Stimulated activated naive B cell treated with anti-CD40 and anti-IgM and Interleukin-4, amounts not matched to agents 10 μg/mL and 1 μg/mL and 100 μg/mL, for 72 hours (primary cell): ENCODE measurements at regions not wholly inside any gene's neighbourhood (a gene's known extent, or its start where the extent isn't known, plus 50 kb on each side); places are given as distances from the start of the nearest gene placed in this dataset.
"Not testable (repeated sequence)": the region's sequence is repeated elsewhere in the genome, so short reads cannot be mapped to it uniquely, and the experiment has no call there.

Experiments
- ATAC-seq, 2 donors: fragments of 150-1000 bp; cut with Tn5 transposase; replicated peaks; 2 replicates each; pipeline ENCODE4 v1.10.0; 2021; ENCODE audit warnings: moderate library complexity in 1 of 2
- DNase-seq: peaks from one replicate; pipeline ENCODE4 v3.0.0; 2021
- H3K27ac Mint-ChIP-seq: one replicate; pipeline ENCODE4 v1.8.0; 2022; ENCODE audit warnings: mild to moderate bottlenecking, mixed read lengths
- H3K27me3 Mint-ChIP-seq, 2 donors: one replicate each; pipeline ENCODE4 v1.8.0; 2022; ENCODE audit warnings: mixed read lengths in 2 of 2
- H3K36me3 Mint-ChIP-seq, 2 donors: one replicate each; pipeline ENCODE4 v1.8.0; 2022; ENCODE audit warnings: mixed read lengths in 2 of 2, mild to moderate bottlenecking in 1 of 2
- H3K4me1 Mint-ChIP-seq, 2 donors: one replicate each; pipeline ENCODE4 v1.8.0; 2022; ENCODE audit warnings: mixed read lengths in 2 of 2, mild to moderate bottlenecking in 1 of 2
- H3K4me3 Mint-ChIP-seq, 2 donors: one replicate each; pipeline ENCODE4 v1.8.0; 2022; ENCODE audit warnings: mild to moderate bottlenecking in 2 of 2, mixed read lengths in 2 of 2, moderate library complexity in 1 of 2
- H3K9me3 Mint-ChIP-seq, 2 donors: one replicate each; pipeline ENCODE4 v1.8.0; 2022; ENCODE audit warnings: mixed read lengths in 2 of 2, mild to moderate bottlenecking in 1 of 2

DNA sequence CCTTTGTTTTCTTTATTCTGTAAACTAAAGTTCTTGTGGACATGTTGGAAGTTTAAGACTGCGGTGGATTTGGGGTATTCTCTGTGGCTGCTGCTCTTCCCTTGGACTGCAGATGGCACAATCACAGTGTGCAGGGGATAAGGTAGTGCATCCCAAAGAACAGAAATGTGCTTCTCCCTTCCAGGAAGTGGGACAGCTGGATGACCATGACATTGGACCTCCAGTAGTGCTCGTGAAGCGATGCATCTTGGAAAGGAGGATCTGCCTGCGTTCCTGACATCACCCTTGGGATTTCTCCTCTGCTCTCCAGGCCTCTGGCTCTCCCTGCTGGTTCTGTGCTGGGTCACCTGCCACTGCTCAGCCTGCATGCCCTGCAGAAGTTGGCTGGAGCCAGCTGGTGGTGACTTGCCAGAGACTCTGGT, 109.9 kb downstream of the SLC4A3 start:
- no peak overlapping the region for H3K27ac Mint-ChIP-seq
- ATAC-seq (no peak), DNase-seq (no peak)
- no peaks in the 10 kb centered on the region for H3K4me1 Mint-ChIP-seq
- peaks cover 15 to 30% of the 10 kb centered on the region in 2 donors for H3K27me3 Mint-ChIP-seq
- no peaks in the 10 kb centered on the region for H3K36me3 Mint-ChIP-seq
- no peaks in the 10 kb centered on the region for H3K9me3 Mint-ChIP-seq
- H3K4me3 Mint-ChIP-seq = no peak overlapping the region

- Mint-ChIP-seq H3K9me3 (no peaks in the 10 kb centered on the region), H3K27me3 (peaks cover 7 to 18% of the 10 kb centered on the region in 2 donors), H3K27ac (no peak overlapping the region), H3K36me3 (no peaks in the 10 kb centered on the region), H3K4me1 (no peaks in the 10 kb centered on the region), H3K4me3 (no peak overlapping the region)
- DNase-seq (no peak), ATAC-seq (no peak)
Observed at GRCh38 chr2:219739066-219739465, 111.6 kb downstream of the SLC4A3 start.

- DNase-seq = no peak
- H3K27me3 Mint-ChIP-seq = peaks cover 7 to 18% of the 10 kb centered on the region in 2 donors
- no peaks in the 10 kb centered on the region for H3K9me3 Mint-ChIP-seq
- H3K4me1 Mint-ChIP-seq = no peaks in the 10 kb centered on the region
- H3K4me3 Mint-ChIP-seq = no peak overlapping the region
- no peaks in the 10 kb centered on the region for H3K36me3 Mint-ChIP-seq
- no peak for ATAC-seq
- no peak overlapping the region for H3K27ac Mint-ChIP-seq
Observed at GRCh38 chr2:219739866-219740440, 112.5 kb downstream of the SLC4A3 start.

- H3K4me1 Mint-ChIP-seq = no peaks in the 10 kb centered on the region
- H3K4me3 Mint-ChIP-seq = no peak overlapping the region
- H3K27me3 Mint-ChIP-seq = no peaks in the 10 kb centered on the region
- H3K27ac Mint-ChIP-seq = no peak overlapping the region
- no peaks in the 10 kb centered on the region for H3K9me3 Mint-ChIP-seq
- no peaks in the 10 kb centered on the region for H3K36me3 Mint-ChIP-seq
- ATAC-seq = no peak
- DNase-seq = no peak
Observed at GRCh38 chr2:219743548-219743947, 116.1 kb downstream of the SLC4A3 start.

- no peaks in the 10 kb centered on the region for H3K4me1 Mint-ChIP-seq
- ATAC-seq = no peak
- no peak for DNase-seq
- H3K9me3 Mint-ChIP-seq = no peaks in the 10 kb centered on the region
- H3K4me3 Mint-ChIP-seq = no peak overlapping the region
- no peak overlapping the region for H3K27ac Mint-ChIP-seq
- no peaks in the 10 kb centered on the region for H3K36me3 Mint-ChIP-seq
- no peaks in the 10 kb centered on the region for H3K27me3 Mint-ChIP-seq
Observed at GRCh38 chr2:219744066-219744465, 116.6 kb downstream of the SLC4A3 start.

GRCh38 chr2:219744600-219744999, 117.2 kb downstream of the SLC4A3 start:
- H3K27me3 Mint-ChIP-seq = no peaks in the 10 kb centered on the region
- DNase-seq (no peak), ATAC-seq (no peak)
- no peaks in the 10 kb centered on the region for H3K4me1 Mint-ChIP-seq
- no peaks in the 10 kb centered on the region for H3K9me3 Mint-ChIP-seq
- no peak overlapping the region for H3K27ac Mint-ChIP-seq
- H3K4me3 Mint-ChIP-seq = no peak overlapping the region
- H3K36me3 Mint-ChIP-seq = no peaks in the 10 kb centered on the region

DNA sequence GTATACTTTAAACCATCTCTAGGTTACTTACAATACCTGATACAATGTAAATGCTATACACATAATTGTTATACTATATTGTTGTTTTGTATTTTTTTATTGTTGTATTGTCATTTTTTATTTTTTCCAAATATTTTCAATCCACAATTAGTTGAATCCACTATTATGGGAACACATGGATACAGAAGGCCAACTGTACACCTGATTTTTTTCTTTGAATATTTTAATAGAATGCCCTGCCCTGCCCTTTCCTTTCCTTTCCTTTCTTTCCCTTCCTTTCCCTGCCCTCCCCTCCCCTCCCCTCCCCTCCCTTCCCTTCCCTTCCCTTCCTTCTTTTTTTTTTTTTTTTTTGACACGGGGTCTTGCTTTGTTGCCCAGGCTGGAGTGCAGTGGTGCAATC, 120.2 kb downstream of the SLC4A3 start:
- peaks cover 0 to 3% of the 10 kb centered on the region in 2 donors for H3K36me3 Mint-ChIP-seq
- no peaks in the 10 kb centered on the region for H3K27me3 Mint-ChIP-seq
- H3K4me1 Mint-ChIP-seq = no peaks in the 10 kb centered on the region
- DNase-seq (no peak), ATAC-seq (no peak)
- peaks cover 0 to 4% of the 10 kb centered on the region in 2 donors for H3K9me3 Mint-ChIP-seq
- no peak overlapping the region for H3K27ac Mint-ChIP-seq
- H3K4me3 Mint-ChIP-seq = no peak overlapping the region

GRCh38 chr2:219748671-219749570, 121.5 kb downstream of the SLC4A3 start:
- H3K27me3 Mint-ChIP-seq = no peaks in the 10 kb centered on the region
- ATAC-seq (no peak), DNase-seq (no peak)
- no peak overlapping the region for H3K4me3 Mint-ChIP-seq
- H3K4me1 Mint-ChIP-seq = no peaks in the 10 kb centered on the region
- H3K9me3 Mint-ChIP-seq = peaks cover 0 to 4% of the 10 kb centered on the region in 2 donors
- H3K27ac Mint-ChIP-seq = no peak overlapping the region
- H3K36me3 Mint-ChIP-seq = peaks cover 0 to 3% of the 10 kb centered on the region in 2 donors

DNA sequence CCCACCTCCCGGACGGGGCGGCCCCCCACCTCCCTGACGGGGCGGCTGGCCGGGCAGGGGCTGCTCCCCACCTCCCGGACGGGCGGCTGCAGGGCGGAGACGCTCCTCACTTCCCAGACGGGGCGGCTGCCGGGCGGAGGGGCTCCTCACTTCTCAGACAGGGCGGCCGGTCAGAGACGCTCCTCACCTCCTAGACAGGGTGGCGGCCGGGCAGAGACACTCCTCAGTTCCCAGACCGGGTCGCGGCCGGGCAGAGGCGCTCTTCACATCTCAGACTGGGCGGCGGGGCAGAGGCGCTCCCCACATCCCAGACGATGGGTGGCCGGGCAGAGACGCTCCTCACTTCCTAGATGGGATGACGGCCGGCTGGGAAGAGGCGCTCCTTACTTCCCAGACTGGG, 123.7 kb downstream of the SLC4A3 start:
- Mint-ChIP-seq H3K9me3 (peaks cover 11 to 20% of the 10 kb centered on the region in 2 donors), H3K27me3 (peaks cover 4 to 11% of the 10 kb centered on the region in 2 donors)
- not testable (repeated sequence) for H3K4me1 Mint-ChIP-seq, ATAC-seq, H3K36me3 Mint-ChIP-seq, H3K4me3 Mint-ChIP-seq, H3K27ac Mint-ChIP-seq, DNase-seq

DNA sequence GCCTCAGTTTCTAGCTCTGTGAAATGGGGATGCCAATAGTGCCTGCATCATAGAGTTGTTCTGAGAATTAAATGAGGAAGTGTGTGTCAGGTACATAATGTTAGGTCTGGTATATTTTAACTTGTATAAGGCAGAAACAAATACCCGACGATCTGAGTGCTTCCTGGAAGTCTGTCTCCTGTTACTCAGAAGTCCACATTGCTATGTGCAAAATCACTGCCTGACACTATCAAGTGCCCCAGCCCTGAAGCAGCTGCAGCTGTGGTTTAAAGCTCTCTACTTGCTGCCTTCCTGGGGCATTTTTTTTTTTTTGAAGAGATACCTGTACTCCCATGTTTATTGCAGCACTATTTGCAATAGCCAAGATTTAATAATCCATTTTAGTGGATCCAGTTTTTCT, 125.3 kb downstream of the SLC4A3 start:
- DNase-seq = no peak
- no peak overlapping the region for H3K4me3 Mint-ChIP-seq
- peaks cover 0 to 7% of the 10 kb centered on the region in 2 donors for H3K36me3 Mint-ChIP-seq
- H3K9me3 Mint-ChIP-seq = peaks cover 13 to 22% of the 10 kb centered on the region in 2 donors
- H3K4me1 Mint-ChIP-seq = no peaks in the 10 kb centered on the region
- H3K27me3 Mint-ChIP-seq = peaks cover 4 to 11% of the 10 kb centered on the region in 2 donors
- no peak overlapping the region for H3K27ac Mint-ChIP-seq
- no peak for ATAC-seq

DNA sequence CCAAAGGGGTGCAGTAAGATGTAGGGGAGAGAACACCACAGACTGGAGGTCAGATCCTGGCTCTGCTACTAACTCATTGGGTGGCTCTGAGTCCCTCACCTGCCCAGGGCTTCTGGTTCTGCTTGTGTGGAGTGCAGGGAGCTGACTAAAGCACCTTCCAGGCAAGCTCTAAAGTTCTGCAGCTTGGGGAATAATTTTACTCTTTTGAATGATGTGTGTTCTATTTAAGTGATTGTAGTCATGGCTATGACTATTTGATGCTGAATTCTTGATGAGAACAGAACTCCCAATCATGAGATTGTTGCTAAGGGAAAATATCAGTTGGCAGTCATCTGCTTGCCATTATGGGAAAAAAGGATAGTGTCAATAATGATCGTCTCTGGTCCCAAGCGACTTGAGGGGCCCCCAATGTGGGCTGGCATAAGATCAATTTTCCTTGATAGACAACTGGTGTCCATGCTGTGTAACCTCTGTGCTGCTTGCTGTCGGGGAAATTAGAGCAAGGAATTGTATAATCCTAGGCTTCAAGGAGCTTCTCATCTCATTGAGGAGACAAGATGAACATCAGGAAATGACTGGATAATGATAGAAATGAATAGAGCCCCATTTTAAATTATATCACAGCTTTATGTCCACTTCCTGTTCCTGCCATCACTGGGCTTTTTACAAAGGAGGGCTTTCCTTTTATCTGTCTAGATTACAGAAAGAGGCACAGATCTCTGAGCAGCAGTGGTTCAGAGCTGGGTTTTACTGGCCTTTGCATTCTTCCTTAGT, 131.7 kb downstream of the SLC4A3 start:
- Mint-ChIP-seq H3K27me3 (peaks cover 4 to 11% of the 10 kb centered on the region in 2 donors), H3K9me3 (peaks cover 12 to 16% of the 10 kb centered on the region in 2 donors), H3K36me3 (peaks cover 0 to 3% of the 10 kb centered on the region in 2 donors), H3K4me1 (no peaks in the 10 kb centered on the region), H3K27ac (no peak overlapping the region), H3K4me3 (no peak overlapping the region)
- no peak for ATAC-seq
- no peak for DNase-seq

DNA sequence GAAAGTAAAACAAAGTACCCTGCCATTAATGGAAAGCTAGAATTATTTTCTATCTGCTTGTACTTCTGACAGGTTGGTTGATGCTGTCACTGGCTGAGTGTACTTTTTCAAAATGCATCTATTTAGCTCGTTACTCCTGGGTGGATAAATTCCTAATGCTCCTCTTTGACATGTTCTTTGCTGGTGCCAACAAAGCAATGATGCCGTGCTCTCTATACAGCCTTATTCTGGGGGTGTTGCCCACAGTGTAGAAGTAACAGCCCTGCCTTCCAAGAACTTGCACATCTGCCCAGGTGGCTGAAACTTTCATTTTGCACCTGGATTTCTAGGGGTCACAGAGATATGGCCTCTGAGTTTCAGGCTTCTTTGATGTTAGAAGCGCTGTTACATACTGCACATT, 132.4 kb downstream of the SLC4A3 start:
- Mint-ChIP-seq H3K36me3 (no peaks in the 10 kb centered on the region), H3K27ac (no peak overlapping the region), H3K4me3 (no peak overlapping the region), H3K4me1 (no peaks in the 10 kb centered on the region), H3K9me3 (peaks cover 6 to 13% of the 10 kb centered on the region in 2 donors), H3K27me3 (peaks cover 0 to 4% of the 10 kb centered on the region in 2 donors)
- DNase-seq = no peak
- ATAC-seq = no peak

- Mint-ChIP-seq H3K9me3 (peaks cover 5 to 8% of the 10 kb centered on the region in 2 donors), H3K27ac (no peak overlapping the region), H3K4me1 (no peaks in the 10 kb centered on the region), H3K27me3 (peaks cover 0 to 4% of the 10 kb centered on the region in 2 donors), H3K4me3 (no peak overlapping the region), H3K36me3 (no peaks in the 10 kb centered on the region)
- ATAC-seq = no peak
- DNase-seq = no peak
Observed at GRCh38 chr2:219765231-219765911, 137.9 kb downstream of the SLC4A3 start.

GRCh38 chr2:219766658-219767057, 139.2 kb downstream of the SLC4A3 start:
- H3K4me1 Mint-ChIP-seq = no peaks in the 10 kb centered on the region
- peaks cover 0 to 4% of the 10 kb centered on the region in 2 donors for H3K27me3 Mint-ChIP-seq
- no peak overlapping the region for H3K27ac Mint-ChIP-seq
- no peaks in the 10 kb centered on the region for H3K36me3 Mint-ChIP-seq
- DNase-seq = no peak
- ATAC-seq = no peak
- H3K9me3 Mint-ChIP-seq = peaks cover 5 to 8% of the 10 kb centered on the region in 2 donors
- no peak overlapping the region for H3K4me3 Mint-ChIP-seq
